ENCODE measurements at regions not wholly inside any gene's neighbourhood (a gene's known extent, or its start where the extent isn't known, plus 50 kb on each side); places are given as distances from the start of the nearest gene placed in this dataset.
A peak's percentile ranks its signal among the peaks of the same experiment; 100 is the strongest.

DNA sequence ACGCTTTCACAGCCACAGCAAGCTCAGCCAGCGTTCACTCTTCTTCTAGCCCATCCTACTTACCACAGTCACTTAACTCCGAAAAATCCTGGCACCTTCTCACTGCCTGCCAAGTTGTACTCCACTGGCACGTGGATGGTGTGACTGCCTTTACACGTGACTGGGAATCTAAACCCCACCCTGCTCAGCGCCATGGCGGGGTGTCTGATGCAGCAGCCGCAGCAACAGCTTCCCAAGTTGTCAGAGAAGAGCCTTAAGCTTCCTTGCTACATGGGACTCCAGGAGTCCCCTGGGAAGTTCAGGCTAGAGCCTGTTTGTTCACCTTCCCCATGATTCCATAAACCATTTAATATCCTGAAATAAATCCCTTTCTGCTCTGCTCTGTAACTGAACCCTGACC is 61.9 kb upstream of the FOXC1 start:
- TF ChIP-seq, protein P1, sequence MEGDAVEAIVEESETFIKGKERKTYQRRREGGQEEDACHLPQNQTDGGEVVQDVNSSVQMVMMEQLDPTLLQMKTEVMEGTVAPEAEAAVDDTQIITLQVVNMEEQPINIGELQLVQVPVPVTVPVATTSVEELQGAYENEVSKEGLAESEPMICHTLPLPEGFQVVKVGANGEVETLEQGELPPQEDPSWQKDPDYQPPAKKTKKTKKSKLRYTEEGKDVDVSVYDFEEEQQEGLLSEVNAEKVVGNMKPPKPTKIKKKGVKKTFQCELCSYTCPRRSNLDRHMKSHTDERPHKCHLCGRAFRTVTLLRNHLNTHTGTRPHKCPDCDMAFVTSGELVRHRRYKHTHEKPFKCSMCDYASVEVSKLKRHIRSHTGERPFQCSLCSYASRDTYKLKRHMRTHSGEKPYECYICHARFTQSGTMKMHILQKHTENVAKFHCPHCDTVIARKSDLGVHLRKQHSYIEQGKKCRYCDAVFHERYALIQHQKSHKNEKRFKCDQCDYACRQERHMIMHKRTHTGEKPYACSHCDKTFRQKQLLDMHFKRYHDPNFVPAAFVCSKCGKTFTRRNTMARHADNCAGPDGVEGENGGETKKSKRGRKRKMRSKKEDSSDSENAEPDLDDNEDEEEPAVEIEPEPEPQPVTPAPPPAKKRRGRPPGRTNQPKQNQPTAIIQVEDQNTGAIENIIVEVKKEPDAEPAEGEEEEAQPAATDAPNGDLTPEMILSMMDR (conservative IDR thresholded peaks at IDR 0.05; ENCODE audit: low read depth, low read length): no peak
- Histone ChIP-seq H3K27me3 (ENCODE audit: insufficient read depth, low read depth) (no peaks in the 10 kb centered on the region), H3K79me2 (ENCODE audit: insufficient read depth, low read depth) (no peaks in the 10 kb centered on the region), H3K4me2 (no peak overlapping the region), H3K36me3 (ENCODE audit: insufficient read depth) (no peaks in the 10 kb centered on the region), H4K20me1 (ENCODE audit: insufficient read depth) (no peaks in the 10 kb centered on the region), H3K4me1 (ENCODE audit: low read depth, poor library complexity, severe bottlenecking) (no peaks in the 10 kb centered on the region), H3K4me3 (IDR thresholded peaks at IDR 0.05; ENCODE audit: insufficient read depth, low read depth, low read length) (no peak overlapping the region), H3K9ac (no peak overlapping the region), H3K27ac (no peak overlapping the region), H2AFZ (ENCODE audit: low read depth) (no peak overlapping the region)

GRCh38 chr6:1551249-1551648 is 58.5 kb upstream of the FOXC1 start:
- TF ChIP-seq, protein P1 (conservative IDR thresholded peaks at IDR 0.05; ENCODE audit: low read depth, low read length): no peak
- H3K9ac ChIP-seq: no peak overlapping the region
- no peak overlapping the region for H3K27ac ChIP-seq
- no peak overlapping the region for H2AFZ ChIP-seq (ENCODE audit: low read depth)
- no peaks in the 10 kb centered on the region for H3K4me1 ChIP-seq (ENCODE audit: low read depth, poor library complexity, severe bottlenecking)
- no peak overlapping the region for H3K4me2 ChIP-seq
- no peaks in the 10 kb centered on the region for H3K79me2 ChIP-seq (ENCODE audit: insufficient read depth, low read depth)
- H4K20me1 ChIP-seq (ENCODE audit: insufficient read depth): no peaks in the 10 kb centered on the region
- no peaks in the 10 kb centered on the region for H3K27me3 ChIP-seq (ENCODE audit: insufficient read depth, low read depth)
- H3K4me3 ChIP-seq (IDR thresholded peaks at IDR 0.05; ENCODE audit: insufficient read depth, low read depth, low read length): no peak overlapping the region
- H3K36me3 ChIP-seq (ENCODE audit: insufficient read depth): no peaks in the 10 kb centered on the region

DNA sequence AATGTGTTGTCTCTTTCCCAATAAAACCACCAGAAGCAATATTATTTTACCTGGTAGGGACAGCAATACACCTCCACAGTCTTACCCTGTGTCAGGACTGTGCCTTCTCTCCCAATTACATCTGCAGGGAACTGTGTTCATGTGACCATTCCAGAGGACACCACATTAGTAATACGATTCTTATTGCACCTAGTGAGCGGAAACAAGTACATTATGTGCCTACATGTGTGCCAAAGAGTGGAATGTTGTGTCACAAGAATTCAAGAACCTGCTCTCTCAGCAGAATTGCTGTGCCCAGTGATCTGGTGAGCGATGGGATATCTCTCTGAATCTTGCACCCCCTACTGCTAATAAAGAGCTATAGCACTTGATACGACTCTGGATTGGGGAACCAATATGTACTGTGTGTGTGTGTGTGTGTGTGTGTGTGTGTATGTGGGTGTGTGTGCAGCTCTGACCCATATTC is 57.4 kb upstream of the FOXC1 start:
- no peak overlapping the region for H3K4me3 ChIP-seq (IDR thresholded peaks at IDR 0.05; ENCODE audit: insufficient read depth, low read depth, low read length)
- TF ChIP-seq, protein P1 (conservative IDR thresholded peaks at IDR 0.05; ENCODE audit: low read depth, low read length): peak; percentile 28; the same call in 1 of the 2 replicates
- H3K27me3 ChIP-seq (ENCODE audit: insufficient read depth, low read depth): no peaks in the 10 kb centered on the region
- no peak overlapping the region for H3K9ac ChIP-seq
- H3K27ac ChIP-seq: no peak overlapping the region
- no peaks in the 10 kb centered on the region for H3K79me2 ChIP-seq (ENCODE audit: insufficient read depth, low read depth)
- H2AFZ ChIP-seq (ENCODE audit: low read depth): no peak overlapping the region
- no peaks in the 10 kb centered on the region for H3K4me1 ChIP-seq (ENCODE audit: low read depth, poor library complexity, severe bottlenecking)
- no peaks in the 10 kb centered on the region for H4K20me1 ChIP-seq (ENCODE audit: insufficient read depth)
- H3K36me3 ChIP-seq (ENCODE audit: insufficient read depth): no peaks in the 10 kb centered on the region
- H3K4me2 ChIP-seq: no peak overlapping the region

DNA sequence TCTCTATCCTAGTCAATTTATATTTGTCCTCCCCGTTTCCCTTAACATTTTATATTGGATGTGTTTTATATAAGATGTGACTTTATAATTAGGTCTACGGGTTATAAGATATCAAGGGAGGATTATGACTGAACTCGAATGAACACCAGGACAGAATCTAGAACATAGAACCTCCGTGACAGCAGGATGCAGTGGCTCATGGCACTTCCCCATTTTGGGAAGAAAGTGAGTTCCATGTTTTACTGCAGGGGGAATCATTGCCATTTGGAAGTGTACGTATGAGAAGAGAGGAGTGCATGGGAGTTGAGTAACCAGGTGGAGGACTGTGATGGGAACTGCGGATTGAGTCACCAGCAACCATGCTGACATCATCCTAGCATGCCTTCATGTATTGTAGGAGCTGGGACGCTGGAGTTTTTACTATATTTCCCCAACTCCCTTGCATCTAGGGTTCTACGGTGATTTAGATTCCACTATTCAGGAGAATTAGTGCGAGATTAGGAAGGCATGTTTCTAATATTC is 56.1 kb upstream of the FOXC1 start:
- TF ChIP-seq, protein P1 (conservative IDR thresholded peaks at IDR 0.05; ENCODE audit: low read depth, low read length): no peak
- H3K4me1 ChIP-seq (ENCODE audit: low read depth, poor library complexity, severe bottlenecking): no peaks in the 10 kb centered on the region
- H3K79me2 ChIP-seq (ENCODE audit: insufficient read depth, low read depth): no peaks in the 10 kb centered on the region
- H3K4me3 ChIP-seq (IDR thresholded peaks at IDR 0.05; ENCODE audit: insufficient read depth, low read depth, low read length): no peak overlapping the region
- H3K27me3 ChIP-seq (ENCODE audit: insufficient read depth, low read depth): no peaks in the 10 kb centered on the region
- H3K27ac ChIP-seq: no peak overlapping the region
- no peak overlapping the region for H3K4me2 ChIP-seq
- H3K9ac ChIP-seq: no peak overlapping the region
- no peaks in the 10 kb centered on the region for H4K20me1 ChIP-seq (ENCODE audit: insufficient read depth)
- no peaks in the 10 kb centered on the region for H3K36me3 ChIP-seq (ENCODE audit: insufficient read depth)
- H2AFZ ChIP-seq (ENCODE audit: low read depth): no peak overlapping the region
